ENCODE measurements at regions not wholly inside any gene's neighbourhood (a gene's known extent, or its start where the extent isn't known, plus 50 kb on each side); places are given as distances from the start of the nearest gene placed in this dataset.

DNA sequence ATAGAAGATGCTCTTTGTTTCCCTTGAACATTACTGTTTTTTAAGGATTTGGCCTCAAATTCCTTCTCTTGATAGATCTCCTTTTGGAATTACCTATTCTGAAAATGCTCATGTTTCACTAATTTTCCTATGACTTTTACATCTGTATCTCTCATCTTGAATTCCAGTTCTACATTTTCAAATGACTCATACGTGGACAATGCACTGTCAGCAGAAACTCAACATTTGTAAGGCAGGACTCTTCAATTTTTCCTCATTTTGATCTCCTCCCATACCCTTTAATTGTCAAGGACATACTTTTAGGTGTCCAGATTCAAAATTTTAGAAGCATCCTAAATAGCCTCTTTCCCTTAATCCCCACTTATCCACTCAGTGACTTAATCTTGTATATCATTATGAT, 341.0 kb upstream of the RASGRP1 start:
- H3K9ac ChIP-seq (replicated peaks; ENCODE audit: extremely low read depth, insufficient read depth, low read length) = no peak overlapping the region
- H3K4me1 ChIP-seq (ENCODE audit: control insufficient read depth, extremely low read depth, insufficient read depth, low read length) = no peaks in the 10 kb centered on the region
- FAIRE-seq = peak; percentile 4
- no peaks in the 10 kb centered on the region for H3K27me3 ChIP-seq (ENCODE audit: control insufficient read depth in 2 of 2, insufficient read depth in 2 of 2, low read length in 2 of 2)
- no peaks in the 10 kb centered on the region for H3K36me3 ChIP-seq (ENCODE audit: control insufficient read depth in 2 of 2, extremely low read depth in 1 of 2, insufficient read depth in 2 of 2, low read length in 2 of 2)
- TF ChIP-seq MYC (IDR thresholded peaks at IDR 0.05; ENCODE audit: low read depth, low read length) (no peak), FOS (IDR thresholded peaks at IDR 0.05; ENCODE audit: borderline replicate concordance, insufficient read depth, low read length) (peak; percentile 49)
- no peaks in the 10 kb centered on the region for H4K20me1 ChIP-seq (replicated peaks; ENCODE audit: control insufficient read depth, extremely low read depth, insufficient read depth, low read length)
- CTCF ChIA-PET = no interaction called here
- intact Hi-C loops (cut with micrococcal nuclease) (no loop called here), dilution Hi-C loops (cut with MboI; ENCODE audit: extremely low pct_ligation_motif_present, low sequenced_read_pairs) (no loop called here)
- H3K27ac ChIP-seq (ENCODE audit: insufficient read depth, low read depth, low read length) = no peak overlapping the region
- H3K4me2 ChIP-seq (ENCODE audit: insufficient read depth, low read length) = no peak overlapping the region
- H3K9me3 ChIP-seq (replicated peaks; ENCODE audit: control insufficient read depth, insufficient read depth, low read length) = no peaks in the 10 kb centered on the region
- POLR2A ChIA-PET = no interaction called here
- H3K9me1 ChIP-seq (replicated peaks; ENCODE audit: control insufficient read depth, extremely low read depth, insufficient read depth, low read length) = no peaks in the 10 kb centered on the region
- H3K4me3 ChIP-seq (replicated peaks in 1 of 3; ENCODE audit: insufficient read depth in 1 of 3, low read depth in 1 of 3, low read length in 3 of 3) = no peak overlapping the region
- H3K79me2 ChIP-seq (ENCODE audit: control insufficient read depth, insufficient read depth, low read length) = no peaks in the 10 kb centered on the region
- H2AFZ ChIP-seq (ENCODE audit: low read depth, low read length) = no peak overlapping the region
- DNase-seq (ENCODE audit: low read depth, low spot score) = no peak
- no TSS peak for BruUV-seq (replicated peaks)

DNA sequence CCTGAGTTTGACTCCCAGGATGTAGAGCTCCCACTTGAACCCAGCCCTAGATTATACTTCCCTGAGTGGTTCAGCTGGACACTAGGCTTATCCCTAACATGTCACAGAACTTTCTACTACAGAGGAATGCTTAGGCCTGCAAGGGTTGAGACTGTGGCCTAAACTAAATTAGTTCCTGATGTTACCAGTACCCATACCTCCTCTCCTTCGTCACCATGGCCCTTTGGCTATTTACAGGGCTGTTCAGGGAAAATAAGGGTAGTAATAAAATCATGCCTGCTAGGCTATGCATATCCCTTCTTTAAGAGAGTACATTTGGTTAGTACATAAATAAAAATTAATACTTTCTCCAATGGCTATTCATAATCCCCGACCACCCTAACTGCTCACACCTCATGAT, 356.4 kb upstream of the RASGRP1 start:
- Histone ChIP-seq H3K4me2 (ENCODE audit: insufficient read depth, low read length) (no peak overlapping the region), H3K36me3 (ENCODE audit: control insufficient read depth in 2 of 2, extremely low read depth in 1 of 2, insufficient read depth in 2 of 2, low read length in 2 of 2) (no peaks in the 10 kb centered on the region), H3K4me3 (replicated peaks in 1 of 3; ENCODE audit: insufficient read depth in 1 of 3, low read depth in 1 of 3, low read length in 3 of 3) (no peak overlapping the region), H3K9ac (replicated peaks; ENCODE audit: extremely low read depth, insufficient read depth, low read length) (no peak overlapping the region), H3K79me2 (ENCODE audit: control insufficient read depth, insufficient read depth, low read length) (no peaks in the 10 kb centered on the region), H3K27me3 (ENCODE audit: control insufficient read depth in 2 of 2, insufficient read depth in 2 of 2, low read length in 2 of 2) (no peaks in the 10 kb centered on the region), H3K27ac (ENCODE audit: insufficient read depth, low read depth, low read length) (no peak overlapping the region), H3K9me1 (replicated peaks; ENCODE audit: control insufficient read depth, extremely low read depth, insufficient read depth, low read length) (no peaks in the 10 kb centered on the region), H4K20me1 (replicated peaks; ENCODE audit: control insufficient read depth, extremely low read depth, insufficient read depth, low read length) (no peaks in the 10 kb centered on the region), H3K4me1 (ENCODE audit: control insufficient read depth, extremely low read depth, insufficient read depth, low read length) (no peaks in the 10 kb centered on the region), H3K9me3 (replicated peaks; ENCODE audit: control insufficient read depth, insufficient read depth, low read length) (no peaks in the 10 kb centered on the region), H2AFZ (ENCODE audit: low read depth, low read length) (no peak overlapping the region)
- ChIA-PET POLR2A (no interaction called here), CTCF (interaction anchor here (1.4 to 1.5 kb wide), 2 partner anchors 11 to 39 kb away, joined by 3 read pairs; no protein-coding TSS in a partner anchor)
- intact Hi-C loops (cut with micrococcal nuclease) = no loop called here
- BruUV-seq (replicated peaks) = no TSS peak
- DNase-seq (ENCODE audit: low read depth, low spot score) (no peak), FAIRE-seq (no peak)
- dilution Hi-C loops (cut with MboI; ENCODE audit: extremely low pct_ligation_motif_present, low sequenced_read_pairs) = no loop called here
- no peak for TF ChIP-seq FOS (IDR thresholded peaks at IDR 0.05; ENCODE audit: borderline replicate concordance, insufficient read depth, low read length)
- TF ChIP-seq, protein P1, sequence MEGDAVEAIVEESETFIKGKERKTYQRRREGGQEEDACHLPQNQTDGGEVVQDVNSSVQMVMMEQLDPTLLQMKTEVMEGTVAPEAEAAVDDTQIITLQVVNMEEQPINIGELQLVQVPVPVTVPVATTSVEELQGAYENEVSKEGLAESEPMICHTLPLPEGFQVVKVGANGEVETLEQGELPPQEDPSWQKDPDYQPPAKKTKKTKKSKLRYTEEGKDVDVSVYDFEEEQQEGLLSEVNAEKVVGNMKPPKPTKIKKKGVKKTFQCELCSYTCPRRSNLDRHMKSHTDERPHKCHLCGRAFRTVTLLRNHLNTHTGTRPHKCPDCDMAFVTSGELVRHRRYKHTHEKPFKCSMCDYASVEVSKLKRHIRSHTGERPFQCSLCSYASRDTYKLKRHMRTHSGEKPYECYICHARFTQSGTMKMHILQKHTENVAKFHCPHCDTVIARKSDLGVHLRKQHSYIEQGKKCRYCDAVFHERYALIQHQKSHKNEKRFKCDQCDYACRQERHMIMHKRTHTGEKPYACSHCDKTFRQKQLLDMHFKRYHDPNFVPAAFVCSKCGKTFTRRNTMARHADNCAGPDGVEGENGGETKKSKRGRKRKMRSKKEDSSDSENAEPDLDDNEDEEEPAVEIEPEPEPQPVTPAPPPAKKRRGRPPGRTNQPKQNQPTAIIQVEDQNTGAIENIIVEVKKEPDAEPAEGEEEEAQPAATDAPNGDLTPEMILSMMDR (IDR thresholded peaks at IDR 0.05; ENCODE audit: extremely low read depth in 1 of 2, insufficient read depth in 1 of 2, low read depth in 1 of 2, low read length in 2 of 2) = no peak

Data from endothelial cell of umbilical vein (primary cell).